GM12865 (cell line): ENCODE measurements at regions not wholly inside any gene's neighbourhood (a gene's known extent, or its start where the extent isn't known, plus 50 kb on each side); places are given as distances from the start of the nearest gene placed in this dataset.

ENCODE experiments used
- DNase-seq: peaks from one replicate; pipeline ENCODE4 v3.0.0; 2010; ENCODE audit warnings: low read depth
- H3K4me3 ChIP-seq: 2 replicates; pipeline ENCODE4 v1.5.1; 2011; ENCODE audit warnings: mild to moderate bottlenecking, low read depth, low read length, control low read depth
- CTCF ChIP-seq: IDR thresholded peaks from 2 replicates; pipeline ENCODE4 v1.5.1; 2011; ENCODE audit warnings: low read length, control low read depth, low read depth, inconsistent platforms; ENCODE audit not compliant: insufficient read depth; ENCODE audit errors: missing control alignments

GRCh38 chr22:48563118-48563965, 1264.3 kb downstream of the BRD1 start:
- H3K4me3 ChIP-seq, result no peak overlapping the region
- no peak for DNase-seq
- TF ChIP-seq CTCF, result no peak

GRCh38 chr22:48561676-48562075, 1266.0 kb downstream of the BRD1 start:
- no peak for TF ChIP-seq CTCF
- no peak for DNase-seq
- no peak overlapping the region for H3K4me3 ChIP-seq

GRCh38 chr22:48560836-48561235, 1266.8 kb downstream of the BRD1 start:
- no peak overlapping the region for H3K4me3 ChIP-seq
- TF ChIP-seq CTCF, result no peak
- no peak for DNase-seq

- DNase-seq, result no peak
- no peak for TF ChIP-seq CTCF
- H3K4me3 ChIP-seq, result no peak overlapping the region
Observed at GRCh38 chr22:48560389-48560751, 1267.3 kb downstream of the BRD1 start.

- DNase-seq, result no peak
- no peak for TF ChIP-seq CTCF
- H3K4me3 ChIP-seq, result no peak overlapping the region
Observed at GRCh38 chr22:48559647-48560388, 1267.9 kb downstream of the BRD1 start.

- no peak for TF ChIP-seq CTCF
- H3K4me3 ChIP-seq, result no peak overlapping the region
- no peak for DNase-seq
Observed at GRCh38 chr22:48558606-48559402, 1268.9 kb downstream of the BRD1 start.
